Colonic mucosa (tissue), 4 donors: ENCODE measurements at regions not wholly inside any gene's neighbourhood (a gene's known extent, or its start where the extent isn't known, plus 50 kb on each side); places are given as distances from the start of the nearest gene placed in this dataset.

Experiments used
- DNase-seq: peaks from one replicate; pipeline ENCODE4 v3.0.0-alpha.2; 2020
- H3K27ac ChIP-seq: fragments of 200-600 bp; one replicate; pipeline ENCODE4 v1.8.0; 2021
- H3K27me3 ChIP-seq: fragments of 200-600 bp; one replicate; pipeline ENCODE4 v1.8.0; 2021
- H3K36me3 ChIP-seq: fragments of 200-600 bp; one replicate; pipeline ENCODE4 v1.8.0; 2021
- H3K4me1 ChIP-seq: fragments of 200-600 bp; one replicate; pipeline ENCODE4 v1.8.0; 2021; ENCODE audit warnings: mild to moderate bottlenecking
- H3K4me3 ChIP-seq: fragments of 200-600 bp; one replicate; pipeline ENCODE4 v1.8.0; 2021
- H3K9ac ChIP-seq, 2 donors: one replicate each; pipeline ENCODE4 v1.7.0; 2013; ENCODE audit warnings: control low read depth in 2 of 2, low read depth in 2 of 2, low read length in 2 of 2
- H3K9me3 ChIP-seq: fragments of 200-600 bp; one replicate; pipeline ENCODE4 v1.8.0; 2021
- intact Hi-C: fragments of 100-400 bp; cut with DNase I; formaldehyde crosslinking; loops from one replicate; pipeline ENCODE4 v1.14.1; 2022
- TF ChIP-seq, protein P1 (sequence below): fragments of 200-600 bp; IDR thresholded peaks from one replicate; pipeline ENCODE4 v1.8.0; 2022; ENCODE audit warnings: antibody characterized with exemption, mild to moderate bottlenecking
- donor health status: healthy.
- donor health status: DM: no; HTN: no; CAD: no.
- donor health status: DM: no; HTN: no; CAD: no.

GRCh38 chr15:89385596-89386331 is 51.1 kb upstream of the POLG start:
- TF ChIP-seq, protein P1, sequence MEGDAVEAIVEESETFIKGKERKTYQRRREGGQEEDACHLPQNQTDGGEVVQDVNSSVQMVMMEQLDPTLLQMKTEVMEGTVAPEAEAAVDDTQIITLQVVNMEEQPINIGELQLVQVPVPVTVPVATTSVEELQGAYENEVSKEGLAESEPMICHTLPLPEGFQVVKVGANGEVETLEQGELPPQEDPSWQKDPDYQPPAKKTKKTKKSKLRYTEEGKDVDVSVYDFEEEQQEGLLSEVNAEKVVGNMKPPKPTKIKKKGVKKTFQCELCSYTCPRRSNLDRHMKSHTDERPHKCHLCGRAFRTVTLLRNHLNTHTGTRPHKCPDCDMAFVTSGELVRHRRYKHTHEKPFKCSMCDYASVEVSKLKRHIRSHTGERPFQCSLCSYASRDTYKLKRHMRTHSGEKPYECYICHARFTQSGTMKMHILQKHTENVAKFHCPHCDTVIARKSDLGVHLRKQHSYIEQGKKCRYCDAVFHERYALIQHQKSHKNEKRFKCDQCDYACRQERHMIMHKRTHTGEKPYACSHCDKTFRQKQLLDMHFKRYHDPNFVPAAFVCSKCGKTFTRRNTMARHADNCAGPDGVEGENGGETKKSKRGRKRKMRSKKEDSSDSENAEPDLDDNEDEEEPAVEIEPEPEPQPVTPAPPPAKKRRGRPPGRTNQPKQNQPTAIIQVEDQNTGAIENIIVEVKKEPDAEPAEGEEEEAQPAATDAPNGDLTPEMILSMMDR: no peak
- Histone ChIP-seq H3K9me3 (no peaks in the 10 kb centered on the region), H3K36me3 (no peaks in the 10 kb centered on the region), H3K27me3 (no peaks in the 10 kb centered on the region), H3K4me1 (no peaks in the 10 kb centered on the region), H3K4me3 (no peak overlapping the region), H3K27ac (no peak overlapping the region), H3K9ac (no peak overlapping the region)
- intact Hi-C loops: no loop called here
- DNase-seq: no peak
